HG03039 (cell line): ENCODE measurements at regions not wholly inside any gene's neighbourhood (a gene's known extent, or its start where the extent isn't known, plus 50 kb on each side); places are given as distances from the start of the nearest gene placed in this dataset.
A peak's percentile ranks its signal among the peaks of the same experiment; 100 is the strongest.

Source experiments
- ATAC-seq: cut with Tn5 transposase; IDR thresholded peaks from one replicate; pipeline ENCODE4 v1.9.1; 2021; ENCODE audit warnings: mild to moderate bottlenecking, moderate library complexity; ENCODE audit not compliant: unreplicated experiment

- ATAC-seq: no peak
Measured at GRCh38 chr2:217456016-217456415, 546.8 kb downstream of the TNS1 start.

DNA sequence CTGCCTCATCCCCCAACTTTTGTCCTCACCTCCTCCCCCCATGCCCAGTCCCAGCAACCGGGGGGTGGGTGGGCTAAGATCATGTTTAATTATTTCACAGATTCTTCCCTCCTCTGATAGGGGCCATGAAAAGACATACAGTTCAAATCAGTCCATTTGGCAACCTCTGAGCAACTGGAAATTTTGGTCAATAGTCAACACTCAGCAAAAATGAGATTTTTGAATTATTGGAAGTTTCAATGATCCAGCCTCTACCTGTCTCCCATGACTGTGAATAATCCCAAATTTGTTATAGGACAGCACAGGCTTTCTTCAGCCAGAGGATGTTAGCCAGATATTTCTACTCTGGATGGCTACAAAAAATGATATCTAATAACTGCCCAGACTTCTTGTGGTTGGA lies 549.9 kb downstream of the TNS1 start:
- no peak for ATAC-seq

DNA sequence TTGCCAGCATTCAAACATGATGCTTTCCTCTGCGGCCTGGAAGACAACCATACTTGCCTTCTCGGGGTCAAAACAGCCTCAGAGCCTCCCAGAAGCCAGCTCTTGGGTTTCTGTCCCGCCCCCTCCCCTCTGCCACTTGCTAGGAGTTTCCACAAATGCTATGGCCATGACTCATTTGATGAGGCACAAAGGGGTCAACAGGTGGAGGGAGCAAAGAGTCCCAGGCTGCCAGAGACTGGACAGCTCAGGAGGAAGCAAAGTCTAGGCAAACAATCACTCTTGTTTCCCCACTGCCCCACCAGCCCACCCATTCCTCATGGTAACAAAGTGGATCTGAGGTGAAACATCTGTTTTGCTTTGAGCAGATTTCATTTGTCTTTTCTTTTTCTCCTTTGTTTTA lies 551.1 kb downstream of the TNS1 start:
- no peak for ATAC-seq

DNA sequence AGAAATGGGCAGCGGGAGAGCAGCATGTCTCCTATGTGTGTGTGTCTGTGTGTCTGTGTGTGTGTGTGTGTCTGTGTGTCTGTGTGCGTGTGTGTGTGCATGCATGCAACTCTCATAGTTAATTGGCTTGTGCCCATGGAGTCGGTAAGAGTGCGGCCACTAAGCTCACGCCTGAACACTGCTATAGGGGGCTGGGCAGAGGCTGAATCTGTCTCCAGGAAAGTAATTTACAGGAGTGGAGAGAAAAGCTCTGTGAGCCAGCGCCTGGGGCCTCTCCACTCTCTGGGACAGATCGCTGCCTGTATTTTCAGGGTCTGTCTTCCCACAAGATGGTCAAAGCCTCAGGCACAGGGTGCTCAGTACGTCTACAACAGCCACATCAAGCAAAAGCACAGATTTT lies 553.4 kb downstream of the TNS1 start:
- no peak for ATAC-seq

- ATAC-seq: no peak
Measured at GRCh38 chr2:217448860-217449259, 553.9 kb downstream of the TNS1 start.

DNA sequence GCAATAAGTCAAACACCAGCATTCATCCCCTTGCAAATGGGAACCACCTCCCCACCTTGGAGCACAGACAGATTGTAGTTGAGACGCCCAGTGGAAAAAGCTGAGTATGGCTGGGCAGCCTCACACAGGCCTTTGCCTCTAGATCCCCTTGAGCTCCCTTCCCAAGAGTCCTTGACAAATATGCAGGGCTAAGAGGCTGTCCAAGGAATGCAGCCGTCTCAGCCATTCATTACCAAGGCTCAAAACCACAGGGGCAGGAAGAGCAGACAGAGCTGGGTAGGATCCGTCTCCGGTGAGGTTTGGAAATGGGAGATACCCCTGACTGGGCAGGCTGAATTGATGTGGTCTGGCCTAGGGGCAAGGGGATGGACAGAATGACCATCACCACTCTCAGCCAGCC lies 557.1 kb downstream of the TNS1 start:
- ATAC-seq: no peak

GRCh38 chr2:217444932-217445331 lies 557.9 kb downstream of the TNS1 start:
- ATAC-seq: no peak

GRCh38 chr2:217444509-217444908 lies 558.3 kb downstream of the TNS1 start:
- ATAC-seq: no peak

- no peak for ATAC-seq
Measured at GRCh38 chr2:217443601-217444000, 559.2 kb downstream of the TNS1 start.

DNA sequence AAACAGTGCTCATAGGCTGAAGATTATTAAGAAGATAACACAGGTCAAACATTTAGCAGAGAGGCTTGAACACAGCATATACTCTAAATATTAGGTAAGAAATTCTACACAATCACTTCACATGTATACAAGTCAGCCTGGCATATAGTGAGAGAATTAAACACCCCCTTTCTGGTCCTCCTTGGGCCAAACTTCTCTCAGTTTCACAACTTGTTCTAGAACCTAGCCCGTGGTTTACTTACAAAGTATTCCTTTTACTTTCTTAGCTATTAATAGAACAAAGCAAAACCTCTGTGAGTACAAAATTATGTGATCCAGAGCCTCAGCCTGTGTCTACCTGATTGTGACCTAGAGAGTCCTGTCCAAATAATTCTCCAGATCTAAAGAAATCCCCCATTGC lies 562.8 kb downstream of the TNS1 start:
- ATAC-seq: no peak

DNA sequence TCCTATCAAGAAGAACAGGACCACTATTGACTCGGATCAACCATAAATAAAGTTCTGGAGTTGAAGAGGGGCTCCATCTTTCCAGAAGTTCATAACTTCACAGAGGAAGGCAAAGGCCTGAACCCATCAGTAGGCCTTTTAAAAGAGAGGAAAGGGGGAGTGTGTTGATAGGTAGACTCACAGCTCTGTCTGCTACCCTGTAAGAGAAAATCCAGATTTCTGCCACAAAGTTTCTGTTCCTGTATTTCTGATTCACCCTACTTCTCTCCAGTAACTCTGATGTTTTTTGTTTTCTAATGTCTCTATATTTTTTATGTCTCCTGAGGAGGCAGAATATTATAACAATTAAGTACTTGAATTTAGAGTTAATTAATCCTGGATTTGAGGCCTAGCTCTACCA lies 564.0 kb downstream of the TNS1 start:
- peak; percentile 46 for ATAC-seq

GRCh38 chr2:217438136-217438535 lies 564.7 kb downstream of the TNS1 start:
- ATAC-seq: no peak

GRCh38 chr2:217437290-217437870 lies 565.4 kb downstream of the TNS1 start:
- ATAC-seq: no peak

GRCh38 chr2:217436386-217436785 lies 566.4 kb downstream of the TNS1 start:
- no peak for ATAC-seq

DNA sequence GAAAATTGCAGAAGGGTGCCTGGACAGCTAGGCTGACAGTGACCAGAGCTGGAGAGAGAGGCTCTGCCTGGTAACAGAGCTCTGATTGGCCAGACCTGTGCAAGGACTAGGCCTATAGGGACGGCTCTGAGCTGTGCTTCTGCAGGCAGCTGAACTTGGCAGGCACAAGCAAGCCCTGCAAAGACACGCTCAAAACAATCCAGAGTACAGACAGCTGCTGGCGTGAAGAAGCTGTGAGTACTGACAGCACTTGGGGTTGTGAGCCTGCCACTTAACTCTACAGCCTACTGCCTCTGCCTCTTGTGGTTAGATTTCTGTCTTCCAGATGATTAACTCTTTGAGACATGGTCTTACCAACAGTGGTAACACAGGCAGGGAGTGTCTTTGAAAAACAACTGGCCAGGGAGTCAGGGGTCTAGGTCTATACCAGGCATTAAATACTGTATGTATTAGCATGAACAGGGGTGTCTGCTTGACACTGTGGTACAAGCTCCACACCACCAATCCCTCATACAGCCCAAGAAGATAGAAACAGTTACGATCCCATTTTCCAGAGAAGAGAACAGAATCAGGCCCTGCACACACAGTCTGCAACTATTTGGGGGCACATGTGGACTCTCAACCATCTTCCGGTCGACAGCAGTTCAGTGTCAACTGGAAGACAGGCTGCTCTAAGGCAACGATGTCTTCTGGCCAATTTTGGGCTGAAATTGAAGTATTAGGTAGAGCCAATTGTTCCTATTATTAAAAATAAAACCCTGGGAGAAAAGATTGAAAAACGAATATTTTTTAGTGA lies 568.4 kb downstream of the TNS1 start:
- ATAC-seq: peak; percentile 98

- no peak for ATAC-seq
Measured at GRCh38 chr2:217433522-217433921, 569.3 kb downstream of the TNS1 start.

- ATAC-seq: no peak
Measured at GRCh38 chr2:217431577-217432269, 571.1 kb downstream of the TNS1 start.

- no peak for ATAC-seq
Measured at GRCh38 chr2:217430916-217431576, 571.2 kb upstream of the TNP1 start.

GRCh38 chr2:217429981-217430500 lies 570.2 kb upstream of the TNP1 start:
- ATAC-seq: no peak

DNA sequence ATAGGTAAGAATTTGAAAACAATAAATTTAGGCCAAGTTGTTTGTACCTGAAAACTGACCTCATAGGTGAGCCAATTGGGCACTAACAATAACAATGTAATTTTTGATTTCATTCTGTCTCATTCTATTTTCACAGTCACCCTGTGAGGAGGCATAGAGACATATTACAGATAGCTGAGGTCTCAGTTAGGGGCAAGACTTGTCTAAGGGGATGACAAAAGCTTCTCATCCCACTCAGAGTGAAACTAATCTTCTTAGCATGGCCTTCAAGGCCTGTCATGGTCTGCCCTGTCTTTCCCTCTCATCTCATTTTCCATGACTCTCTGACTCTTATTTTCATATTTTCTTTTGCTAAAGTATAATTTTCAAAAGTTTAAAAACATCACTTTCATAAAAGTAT lies 562.0 kb upstream of the TNP1 start:
- no peak for ATAC-seq

GRCh38 chr2:217420854-217421253 lies 561.0 kb upstream of the TNP1 start:
- no peak for ATAC-seq
